ENCODE measurements at regions not wholly inside any gene's neighbourhood (a gene's known extent, or its start where the extent isn't known, plus 50 kb on each side); places are given as distances from the start of the nearest gene placed in this dataset.

- TF ChIP-seq CTCF (IDR thresholded peaks at IDR 0.05; ENCODE audit: low read length) (no peak), EZH2 (IDR thresholded peaks at IDR 0.05; ENCODE audit: borderline replicate concordance, low read length) (no peak)
These were observed 129.3 kb upstream of the NSMCE3 start for GRCh38 chr15:29398907-29399306.
